OCI-LY1 (cell line): ENCODE measurements at regions not wholly inside any gene's neighbourhood (a gene's known extent, or its start where the extent isn't known, plus 50 kb on each side); places are given as distances from the start of the nearest gene placed in this dataset.

Experiments used
- H2AFZ ChIP-seq: fragments of 200-600 bp; sonication (generic), shearing (Covaris generic); 2 replicates; pipeline ENCODE4 v1.6.0; 2014; ENCODE audit warnings: antibody characterized with exemption, mild to moderate bottlenecking, low read length
- H3F3A ChIP-seq: fragments of 200-600 bp; sonication (generic), shearing (Covaris generic); 2 replicates; pipeline ENCODE4 v1.6.0; 2014; ENCODE audit warnings: mild to moderate bottlenecking, antibody characterized with exemption, low read length, moderate library complexity; ENCODE audit not compliant: insufficient read depth
- H3K27ac ChIP-seq: fragments of 200-600 bp; sonication (generic); 2 replicates; pipeline ENCODE4 v1.5.1; 2014; ENCODE audit warnings: low read length, mixed run types, mild to moderate bottlenecking, low read depth; ENCODE audit not compliant: poor library complexity, severe bottlenecking
- H3K27me3 ChIP-seq: fragments of 200-600 bp; sonication (generic); 2 replicates; pipeline ENCODE4 v1.6.0; 2014; ENCODE audit warnings: antibody characterized with exemption, mild to moderate bottlenecking, low read length, moderate library complexity; ENCODE audit not compliant: insufficient read depth
- H3K36me3 ChIP-seq: fragments of 200-600 bp; sonication (generic); 2 replicates; pipeline ENCODE4 v1.6.1; 2014; ENCODE audit warnings: mild to moderate bottlenecking, antibody characterized with exemption, low read length, moderate library complexity, mixed read lengths; ENCODE audit not compliant: insufficient read depth
- H3K4me1 ChIP-seq: fragments of 200-600 bp; sonication (generic); 2 replicates; pipeline ENCODE4 v1.5.1; 2014; ENCODE audit warnings: mild to moderate bottlenecking, low read length, moderate library complexity; ENCODE audit not compliant: insufficient read depth, severe bottlenecking
- H3K4me2 ChIP-seq: fragments of 200-600 bp; sonication (generic), shearing (Covaris generic); 2 replicates; pipeline ENCODE4 v1.6.1; 2014; ENCODE audit warnings: low read length
- H3K4me3 ChIP-seq: fragments of 200-600 bp; sonication (generic); 2 replicates; pipeline ENCODE4 v1.5.1; 2014; ENCODE audit warnings: low read length, low read depth, mild to moderate bottlenecking, mixed read lengths; ENCODE audit not compliant: poor library complexity, severe bottlenecking
- H3K79me2 ChIP-seq: fragments of 200-600 bp; shearing (Covaris generic); 2 replicates; pipeline ENCODE4 v1.6.1; 2016; ENCODE audit warnings: mixed run types, low read length, mixed read lengths; ENCODE audit not compliant: insufficient read depth
- H3K9ac ChIP-seq: fragments of 200-600 bp; sonication (generic), shearing (Covaris generic); 2 replicates; pipeline ENCODE4 v1.6.1; 2014; ENCODE audit warnings: mild to moderate bottlenecking, low read length, mixed read lengths
- H3K9me2 ChIP-seq: fragments of 200-600 bp; sonication (generic), shearing (Covaris generic); 2 replicates; pipeline ENCODE4 v1.6.1; 2014; ENCODE audit warnings: low read depth, mild to moderate bottlenecking, low read length, mixed read lengths
- H3K9me3 ChIP-seq: fragments of 200-600 bp; shearing (Covaris generic); 2 replicates; pipeline ENCODE4 v1.6.1; 2014; ENCODE audit warnings: low read length, mixed read lengths
- H4K20me1 ChIP-seq: fragments of 200-600 bp; sonication (generic), shearing (Covaris generic); 2 replicates; pipeline ENCODE4 v1.6.0; 2016; ENCODE audit warnings: mild to moderate bottlenecking, low read length; ENCODE audit not compliant: insufficient read depth
- EZH2 ChIP-seq: fragments of 200-600 bp; sonication (generic), shearing (Covaris generic); IDR thresholded peaks from 2 replicates; pipeline ENCODE4 v1.8.0; 2017; ENCODE audit warnings: borderline replicate concordance, mixed run types, mild to moderate bottlenecking, antibody characterized with exemption, low read length, moderate library complexity, mixed read lengths
- TF ChIP-seq, protein P1 (sequence below): fragments of 200-600 bp; sonication (generic), shearing (Covaris generic); IDR thresholded peaks from 2 replicates; pipeline ENCODE4 v1.5.1; 2017; ENCODE audit warnings: mild to moderate bottlenecking, antibody characterized with exemption, low read length, moderate library complexity, mixed read lengths

DNA sequence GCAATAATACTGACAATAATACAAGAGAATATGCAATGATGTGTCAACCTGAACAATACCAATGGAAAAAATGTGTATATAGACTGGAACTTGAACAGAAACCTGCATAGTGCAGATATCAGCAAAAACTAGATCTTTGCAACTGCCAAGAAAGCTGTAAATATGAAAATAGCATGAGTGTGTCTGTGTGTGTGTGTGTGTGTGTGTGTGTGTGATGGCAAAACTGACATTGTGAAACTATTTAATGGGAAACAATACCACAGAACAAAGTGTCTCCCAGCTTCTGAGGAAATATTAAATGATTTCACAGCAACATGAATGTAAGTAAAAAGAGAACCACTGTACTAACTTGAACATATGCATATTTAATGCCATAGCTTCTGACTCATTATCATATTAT, 558.2 kb upstream of the LINC00305 start:
- Histone ChIP-seq H3K36me3 (no peaks in the 10 kb centered on the region), H3K9me3 (no peaks in the 10 kb centered on the region), H2AFZ (no peak overlapping the region), H3K27me3 (no peaks in the 10 kb centered on the region), H4K20me1 (no peaks in the 10 kb centered on the region), H3K4me2 (no peak overlapping the region), H3K9ac (no peak overlapping the region), H3K4me1 (peaks cover 15% of the 10 kb centered on the region), H3K9me2 (no peaks in the 10 kb centered on the region), H3F3A (no peaks in the 10 kb centered on the region), H3K79me2 (no peaks in the 10 kb centered on the region), H3K4me3 (no peak overlapping the region), H3K27ac (no peak overlapping the region)
- no peak for TF ChIP-seq EZH2
- TF ChIP-seq, protein P1, sequence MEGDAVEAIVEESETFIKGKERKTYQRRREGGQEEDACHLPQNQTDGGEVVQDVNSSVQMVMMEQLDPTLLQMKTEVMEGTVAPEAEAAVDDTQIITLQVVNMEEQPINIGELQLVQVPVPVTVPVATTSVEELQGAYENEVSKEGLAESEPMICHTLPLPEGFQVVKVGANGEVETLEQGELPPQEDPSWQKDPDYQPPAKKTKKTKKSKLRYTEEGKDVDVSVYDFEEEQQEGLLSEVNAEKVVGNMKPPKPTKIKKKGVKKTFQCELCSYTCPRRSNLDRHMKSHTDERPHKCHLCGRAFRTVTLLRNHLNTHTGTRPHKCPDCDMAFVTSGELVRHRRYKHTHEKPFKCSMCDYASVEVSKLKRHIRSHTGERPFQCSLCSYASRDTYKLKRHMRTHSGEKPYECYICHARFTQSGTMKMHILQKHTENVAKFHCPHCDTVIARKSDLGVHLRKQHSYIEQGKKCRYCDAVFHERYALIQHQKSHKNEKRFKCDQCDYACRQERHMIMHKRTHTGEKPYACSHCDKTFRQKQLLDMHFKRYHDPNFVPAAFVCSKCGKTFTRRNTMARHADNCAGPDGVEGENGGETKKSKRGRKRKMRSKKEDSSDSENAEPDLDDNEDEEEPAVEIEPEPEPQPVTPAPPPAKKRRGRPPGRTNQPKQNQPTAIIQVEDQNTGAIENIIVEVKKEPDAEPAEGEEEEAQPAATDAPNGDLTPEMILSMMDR = no peak

DNA sequence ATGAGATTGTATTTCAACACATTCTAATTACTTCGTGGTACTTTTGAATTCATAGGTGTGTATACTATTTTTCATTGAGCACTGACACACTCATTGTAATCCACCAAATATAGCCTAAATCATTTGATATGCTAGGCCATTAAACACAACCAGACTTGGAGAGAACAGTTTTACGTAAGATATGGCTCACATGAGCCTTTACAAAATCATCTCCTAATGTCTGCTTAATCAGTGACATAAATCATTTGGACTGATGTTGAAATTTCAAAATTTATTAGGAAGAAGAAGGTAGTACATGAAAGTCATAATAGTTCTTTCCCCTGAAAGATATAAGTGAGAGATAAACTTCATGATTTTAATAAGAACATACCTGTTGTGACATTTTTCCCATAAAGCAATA, 550.2 kb upstream of the LINC00305 start:
- Histone ChIP-seq H3K79me2 (no peaks in the 10 kb centered on the region), H3K9me2 (no peaks in the 10 kb centered on the region), H3K4me2 (no peak overlapping the region), H3K4me1 (peaks cover 20% of the 10 kb centered on the region), H3K9ac (no peak overlapping the region), H3K4me3 (no peak overlapping the region), H3K27me3 (no peaks in the 10 kb centered on the region), H3F3A (no peaks in the 10 kb centered on the region), H2AFZ (no peak overlapping the region), H3K27ac (no peak overlapping the region), H3K9me3 (no peaks in the 10 kb centered on the region), H4K20me1 (no peaks in the 10 kb centered on the region), H3K36me3 (no peaks in the 10 kb centered on the region)
- TF ChIP-seq EZH2 = no peak
- TF ChIP-seq, protein P1 = no peak

DNA sequence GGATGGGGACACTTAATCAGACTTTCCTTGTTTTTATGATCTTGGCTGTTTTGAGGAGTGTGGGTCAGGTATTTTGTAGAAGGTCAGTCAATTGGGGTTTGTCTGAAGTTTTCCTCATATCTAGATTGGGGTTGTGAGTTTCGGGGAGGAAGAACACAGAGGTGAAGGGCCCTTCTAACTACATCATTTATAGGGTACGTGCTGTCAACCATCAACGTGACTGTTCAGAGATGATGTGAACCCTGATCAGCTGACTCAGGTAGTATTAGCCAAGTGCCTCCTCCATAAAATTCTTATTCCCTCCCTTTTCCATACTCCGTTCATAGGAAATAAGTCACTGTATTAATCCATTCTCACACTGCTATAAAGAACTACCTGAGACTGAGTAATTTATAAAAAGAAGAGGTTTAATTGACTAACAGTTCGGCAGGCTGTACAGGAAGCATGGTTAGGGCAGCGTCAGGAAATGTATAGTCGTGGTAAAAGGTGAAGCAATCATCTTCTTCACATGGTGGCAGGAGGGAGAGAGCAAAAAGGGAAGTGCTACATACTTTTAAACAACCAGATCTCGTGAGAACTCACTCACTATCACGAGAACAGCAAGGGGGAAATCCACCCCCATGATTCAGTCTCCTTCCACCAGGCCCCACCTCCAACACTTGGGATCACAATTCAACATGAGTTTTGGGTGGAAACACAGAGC, 547.1 kb upstream of the LINC00305 start:
- no peak overlapping the region; the same call in 1 of the 2 replicates for H3K4me2 ChIP-seq
- H3K79me2 ChIP-seq = no peaks in the 10 kb centered on the region
- no peaks in the 10 kb centered on the region for H3K36me3 ChIP-seq
- H2AFZ ChIP-seq = 0 out of 2 replicates have a peak overlapping the region, but pooled peaks have one; percentile 23
- no peaks in the 10 kb centered on the region for H3K27me3 ChIP-seq
- no peaks in the 10 kb centered on the region for H4K20me1 ChIP-seq
- no peak overlapping the region for H3K27ac ChIP-seq
- no peak for TF ChIP-seq EZH2
- TF ChIP-seq, protein P1 = no peak
- H3K4me1 ChIP-seq = peaks cover 34% of the 10 kb centered on the region
- H3K9ac ChIP-seq = no peak overlapping the region
- no peak overlapping the region for H3K4me3 ChIP-seq
- no peaks in the 10 kb centered on the region for H3K9me3 ChIP-seq
- no peaks in the 10 kb centered on the region for H3F3A ChIP-seq
- H3K9me2 ChIP-seq = no peaks in the 10 kb centered on the region
